Mesenteric fat pad (tissue), 1 donor: ENCODE measurements at regions not wholly inside any gene's neighbourhood (a gene's known extent, or its start where the extent isn't known, plus 50 kb on each side); places are given as distances from the start of the nearest gene placed in this dataset.

Experiments used
- DNase-seq: peaks from one replicate; pipeline ENCODE4 v3.0.0-alpha.2; 2020; ENCODE audit warnings: low spot score
- donor health status: DM: yes; HTN: yes; CAD: no.

- no peak for DNase-seq
Observed at GRCh38 chr3:174775603-174776002, 83.5 kb upstream of the NAALADL2 start.

GRCh38 chr3:174776123-174776522 is 83.0 kb upstream of the NAALADL2 start:
- no peak for DNase-seq

GRCh38 chr3:174776636-174777035 is 82.5 kb upstream of the NAALADL2 start:
- DNase-seq: no peak

GRCh38 chr3:174777813-174778212 is 81.3 kb upstream of the NAALADL2 start:
- no peak for DNase-seq

GRCh38 chr3:174783502-174783901 is 75.6 kb upstream of the NAALADL2 start:
- no peak for DNase-seq

- no peak for DNase-seq
Observed at GRCh38 chr3:174784206-174784934, 74.8 kb upstream of the NAALADL2 start.

- no peak for DNase-seq
Observed at GRCh38 chr3:174786825-174787224, 72.3 kb upstream of the NAALADL2 start.

GRCh38 chr3:174791161-174791560 is 68.0 kb upstream of the NAALADL2 start:
- DNase-seq: no peak

- DNase-seq: no peak
Observed at GRCh38 chr3:174792864-174793263, 66.3 kb upstream of the NAALADL2 start.
